H9 (cell line): ENCODE measurements at regions not wholly inside any gene's neighbourhood (a gene's known extent, or its start where the extent isn't known, plus 50 kb on each side); places are given as distances from the start of the nearest gene placed in this dataset.

Experiments used
- DNase-seq: peaks from one replicate; pipeline ENCODE4 v3.0.0-alpha.2; 2017
- H2AFZ ChIP-seq: one replicate; pipeline ENCODE4 v1.6.1; 2013; ENCODE audit warnings: mild to moderate bottlenecking, low read length, control low read depth, moderate library complexity
- H2AK5ac ChIP-seq: 2 replicates; pipeline ENCODE4 v1.6.1; 2013; ENCODE audit warnings: low read length, control low read depth, mixed read lengths; ENCODE audit not compliant: insufficient read length
- H2BK120ac ChIP-seq: one replicate; pipeline ENCODE4 v1.6.1; 2013; ENCODE audit warnings: low read depth, mild to moderate bottlenecking, low read length, control low read depth, inconsistent platforms; ENCODE audit not compliant: poor library complexity, severe bottlenecking
- H2BK12ac ChIP-seq: 2 replicates; pipeline ENCODE4 v1.6.1; 2013; ENCODE audit warnings: low read length, control low read depth, mixed read lengths, low read depth; ENCODE audit not compliant: insufficient read length
- H2BK15ac ChIP-seq: 2 replicates; pipeline ENCODE4 v1.6.1; 2013; ENCODE audit warnings: low read depth, low read length, control low read depth
- H2BK20ac ChIP-seq: one replicate; pipeline ENCODE4 v1.6.1; 2013; ENCODE audit warnings: low read depth, mild to moderate bottlenecking, low read length, control low read depth, inconsistent platforms; ENCODE audit not compliant: poor library complexity, severe bottlenecking
- H2BK5ac ChIP-seq: 2 replicates; pipeline ENCODE4 v1.6.1; 2013; ENCODE audit warnings: low read length, control low read depth, mixed read lengths; ENCODE audit not compliant: insufficient read length
- H3K14ac ChIP-seq: 2 replicates; pipeline ENCODE4 v1.6.1; 2013; ENCODE audit warnings: low read length, control low read depth; ENCODE audit not compliant: insufficient read depth
- H3K18ac ChIP-seq: 2 replicates; pipeline ENCODE4 v1.6.1; 2013; ENCODE audit warnings: low read depth, mild to moderate bottlenecking, mixed read lengths, low read length, control low read depth; ENCODE audit not compliant: insufficient read length
- H3K23ac ChIP-seq: 2 replicates; pipeline ENCODE4 v1.6.1; 2013; ENCODE audit warnings: low read length, control low read depth, mixed read lengths, low read depth; ENCODE audit not compliant: insufficient read length
- H3K23me2 ChIP-seq: 2 replicates; pipeline ENCODE4 v1.6.1; 2013; ENCODE audit warnings: low read depth, mild to moderate bottlenecking, mixed read lengths, low read length, control low read depth; ENCODE audit not compliant: insufficient read length, poor library complexity, severe bottlenecking
- H3K27ac ChIP-seq: 2 replicates; pipeline ENCODE4 v1.5.1; 2013; ENCODE audit warnings: low read length, control low read depth, mixed read lengths, low read depth; ENCODE audit not compliant: insufficient read length
- H3K27me3 ChIP-seq: 2 replicates; pipeline ENCODE4 v1.6.1; 2013; ENCODE audit warnings: low read length, control low read depth, inconsistent platforms; ENCODE audit not compliant: insufficient read depth
- H3K4ac ChIP-seq: 2 replicates; pipeline ENCODE4 v1.6.1; 2013; ENCODE audit warnings: low read depth, mild to moderate bottlenecking, control low read depth, inconsistent platforms, low read length, moderate library complexity
- H3K4me1 ChIP-seq: 2 replicates; pipeline ENCODE4 v1.6.1; 2013; ENCODE audit warnings: low read length, control low read depth, inconsistent platforms; ENCODE audit not compliant: insufficient read depth
- H3K4me2 ChIP-seq: 2 replicates; pipeline ENCODE4 v1.6.1; 2013; ENCODE audit warnings: low read length, control low read depth, mixed read lengths; ENCODE audit not compliant: insufficient read length, insufficient read depth
- H3K56ac ChIP-seq: 2 replicates; pipeline ENCODE4 v1.6.1; 2013; ENCODE audit warnings: low read depth, mild to moderate bottlenecking, mixed read lengths, low read length, control low read depth; ENCODE audit not compliant: insufficient read length
- H3K79me1 ChIP-seq: 2 replicates; pipeline ENCODE4 v1.6.1; 2013; ENCODE audit warnings: low read depth, mild to moderate bottlenecking, moderate library complexity, low read length, control low read depth, inconsistent platforms; ENCODE audit not compliant: insufficient read depth, poor library complexity, severe bottlenecking
- H3K79me2 ChIP-seq: 2 replicates; pipeline ENCODE4 v1.6.1; 2013; ENCODE audit warnings: low read length, control low read depth, inconsistent platforms; ENCODE audit not compliant: insufficient read depth
- H3K9ac ChIP-seq: 2 replicates; pipeline ENCODE4 v1.6.1; 2013; ENCODE audit warnings: low read length, control low read depth, mixed read lengths; ENCODE audit not compliant: insufficient read length; ENCODE audit errors: extremely low read depth
- H3K9me3 ChIP-seq: one replicate; pipeline ENCODE4 v1.6.1; 2013; ENCODE audit warnings: low read depth, low read length, inconsistent platforms; ENCODE audit not compliant: control insufficient read depth
- H3T11ph ChIP-seq: one replicate; pipeline ENCODE4 v1.6.1; 2013; ENCODE audit warnings: mild to moderate bottlenecking, low read length, control low read depth, inconsistent platforms
- H4K20me1 ChIP-seq: one replicate; pipeline ENCODE4 v1.6.1; 2013; ENCODE audit not compliant: control insufficient read depth, insufficient read length, insufficient read depth
- H4K5ac ChIP-seq: 2 replicates; pipeline ENCODE4 v1.6.1; 2013; ENCODE audit warnings: low read depth, mild to moderate bottlenecking, mixed read lengths, low read length, control low read depth; ENCODE audit not compliant: insufficient read length
- H4K8ac ChIP-seq: replicated peaks from 2 replicates; pipeline ENCODE4 v1.6.1; 2013; ENCODE audit warnings: low read length, control low read depth, mixed read lengths, low read depth; ENCODE audit not compliant: insufficient read length
- H4K91ac ChIP-seq: 2 replicates; pipeline ENCODE4 v1.6.1; 2013; ENCODE audit warnings: low read depth, mild to moderate bottlenecking, moderate library complexity, mixed read lengths, low read length, control low read depth; ENCODE audit not compliant: insufficient read length
- H3K27ac Mint-ChIP-seq, 3 experiments: 2 replicates in 2 of 3; 3 replicates in 1 of 3; pipeline ENCODE4 v1.8.0; 2020 to 2021; ENCODE audit warnings: mixed read lengths in 3 of 3, mild to moderate bottlenecking in 1 of 3, moderate library complexity in 1 of 3
- H3K27me3 Mint-ChIP-seq: 2 replicates; pipeline ENCODE4 v1.8.0; 2021; ENCODE audit warnings: low read depth, mild to moderate bottlenecking, moderate library complexity, mixed read lengths
- H3K36me3 Mint-ChIP-seq, 3 experiments: 2 replicates in 2 of 3; 3 replicates in 1 of 3; pipeline ENCODE4 v1.8.0; 2020 to 2021; ENCODE audit warnings: low read depth in 3 of 3, mixed read lengths in 3 of 3; ENCODE audit not compliant: insufficient read depth in 1 of 3
- H3K4me1 Mint-ChIP-seq, 2 experiments: 2 replicates each; pipeline ENCODE4 v1.8.0; 2020; ENCODE audit warnings: mixed read lengths in 2 of 2
- H3K4me3 Mint-ChIP-seq, 2 experiments: 2 replicates in 1 of 2; 3 replicates in 1 of 2; pipeline ENCODE4 v1.8.0; 2020 to 2021; ENCODE audit warnings: mild to moderate bottlenecking in 2 of 2, mixed read lengths in 2 of 2, moderate library complexity in 1 of 2
- H3K9me3 Mint-ChIP-seq, 2 experiments: 2 replicates in 1 of 2; 3 replicates in 1 of 2; pipeline ENCODE4 v1.8.0; 2020; ENCODE audit warnings: mild to moderate bottlenecking in 2 of 2, mixed read lengths in 2 of 2, moderate library complexity in 1 of 2
- WGBS: extraction: QIAGEN DNeasy Blood & Tissue Kit; methylation state at CpG from one replicate; pipeline ENCODE4 v1.1.7; 2013; ENCODE audit warnings: missing lambda C conversion rate, low lambda C conversion rate, mixed read lengths; ENCODE audit not compliant: insufficient read length; ENCODE audit errors: extremely low coverage; 5-methylcytosine and 5-hydroxymethylcytosine counted together
- TF ChIP-seq, protein P1 (sequence below): fragments of 200-600 bp; sonication (generic); conservative IDR thresholded peaks from 3 replicates; pipeline ENCODE4 v1.8.0; 2021; ENCODE audit warnings: antibody characterized with exemption, mild to moderate bottlenecking

DNA sequence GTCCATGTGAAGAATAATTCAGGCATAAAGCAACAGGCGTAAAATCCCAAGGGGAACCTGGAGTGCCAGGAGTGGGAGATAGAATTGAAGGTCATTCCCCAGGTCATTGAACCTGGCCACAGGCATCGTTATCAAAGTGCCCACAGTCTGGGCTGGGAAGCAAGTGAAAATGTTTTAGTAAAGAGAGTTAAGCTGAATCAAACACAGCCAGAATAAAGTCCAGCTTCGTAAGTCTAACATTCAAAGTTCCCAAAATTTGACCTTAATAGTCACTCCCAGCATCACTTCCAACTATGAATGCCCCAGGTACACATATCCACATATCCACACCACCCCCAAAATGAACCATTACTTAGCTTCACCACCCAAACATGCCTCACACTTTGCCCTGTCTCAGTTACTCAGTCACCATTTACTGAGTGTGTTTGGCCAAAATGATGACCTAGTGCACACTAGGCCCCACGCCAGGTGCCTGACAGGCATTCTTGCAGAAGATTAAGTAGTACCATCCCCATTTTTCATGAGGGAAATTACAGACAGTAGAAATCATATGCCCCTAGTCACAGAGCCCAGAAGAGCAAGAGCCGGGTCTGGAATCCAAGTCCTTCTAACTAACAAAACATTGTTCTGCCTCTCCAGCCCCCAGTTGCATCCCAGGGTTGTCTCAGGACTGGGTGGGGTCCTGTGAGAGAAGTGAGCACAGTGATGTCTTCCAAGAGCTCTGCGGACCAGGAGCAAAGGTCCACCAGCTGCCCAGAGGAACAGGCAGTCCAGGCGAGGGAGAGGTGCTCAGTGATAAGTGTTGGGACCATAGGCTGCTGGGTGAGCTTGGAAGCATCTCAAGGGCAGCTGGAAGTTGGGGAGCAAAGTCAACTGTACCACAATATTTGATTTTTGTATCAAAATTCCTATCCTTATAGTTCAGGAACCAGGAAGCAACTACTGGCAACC is 65.2 kb upstream of the MYCN start:
- H3K27ac Mint-ChIP-seq, result peak overlapping the region in 2 of 3 experiments; percentile 24 to 56; a peak in 1 of 7 replicates
- Histone ChIP-seq H2BK15ac (no peak overlapping the region), H4K5ac (no peak overlapping the region), H3K23me2 (no peaks in the 10 kb centered on the region), H3K56ac (no peak overlapping the region), H3K14ac (no peak overlapping the region), H4K20me1 (no peaks in the 10 kb centered on the region), H3K4me1 (no peaks in the 10 kb centered on the region), H4K8ac (peak overlapping the region; percentile 35), H3K23ac (no peak overlapping the region), H3K79me1 (no peaks in the 10 kb centered on the region), H4K91ac (no peak overlapping the region), H3K27ac (no peak overlapping the region), H3T11ph (no peak overlapping the region), H3K9ac (no peak overlapping the region), H2AK5ac (no peak overlapping the region), H2AFZ (no peak overlapping the region), H3K18ac (no peak overlapping the region), H2BK20ac (no peak overlapping the region), H2BK12ac (no peak overlapping the region), H3K27me3 (no peaks in the 10 kb centered on the region), H3K79me2 (no peaks in the 10 kb centered on the region), H3K9me3 (peaks cover 4% of the 10 kb centered on the region), H2BK5ac (no peak overlapping the region), H3K4ac (no peak overlapping the region), H3K4me2 (no peak overlapping the region), H2BK120ac (no peak overlapping the region)
- no peak overlapping the region for H3K4me3 Mint-ChIP-seq
- no peak for DNase-seq
- peaks cover 1% of the 10 kb centered on the region; the same call in 1 of the 2 replicates for H3K27me3 Mint-ChIP-seq
- WGBS, result no CpG with 5 or more reads among the region's 7 CpGs
- H3K9me3 Mint-ChIP-seq, result peaks cover 16% of the 10 kb centered on the region in 2 experiments
- H3K4me1 Mint-ChIP-seq, result peaks cover 4 to 5% of the 10 kb centered on the region in 2 experiments
- TF ChIP-seq, protein P1, sequence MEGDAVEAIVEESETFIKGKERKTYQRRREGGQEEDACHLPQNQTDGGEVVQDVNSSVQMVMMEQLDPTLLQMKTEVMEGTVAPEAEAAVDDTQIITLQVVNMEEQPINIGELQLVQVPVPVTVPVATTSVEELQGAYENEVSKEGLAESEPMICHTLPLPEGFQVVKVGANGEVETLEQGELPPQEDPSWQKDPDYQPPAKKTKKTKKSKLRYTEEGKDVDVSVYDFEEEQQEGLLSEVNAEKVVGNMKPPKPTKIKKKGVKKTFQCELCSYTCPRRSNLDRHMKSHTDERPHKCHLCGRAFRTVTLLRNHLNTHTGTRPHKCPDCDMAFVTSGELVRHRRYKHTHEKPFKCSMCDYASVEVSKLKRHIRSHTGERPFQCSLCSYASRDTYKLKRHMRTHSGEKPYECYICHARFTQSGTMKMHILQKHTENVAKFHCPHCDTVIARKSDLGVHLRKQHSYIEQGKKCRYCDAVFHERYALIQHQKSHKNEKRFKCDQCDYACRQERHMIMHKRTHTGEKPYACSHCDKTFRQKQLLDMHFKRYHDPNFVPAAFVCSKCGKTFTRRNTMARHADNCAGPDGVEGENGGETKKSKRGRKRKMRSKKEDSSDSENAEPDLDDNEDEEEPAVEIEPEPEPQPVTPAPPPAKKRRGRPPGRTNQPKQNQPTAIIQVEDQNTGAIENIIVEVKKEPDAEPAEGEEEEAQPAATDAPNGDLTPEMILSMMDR, result no peak
- H3K36me3 Mint-ChIP-seq, result peaks cover 0 to 7% (median 7%) of the 10 kb centered on the region in 3 experiments; a peak in 3 of 7 replicates
